HG03095 (cell line): ENCODE measurements at regions not wholly inside any gene's neighbourhood (a gene's known extent, or its start where the extent isn't known, plus 50 kb on each side); places are given as distances from the start of the nearest gene placed in this dataset.
"Not testable (repeated sequence)": the region's sequence is repeated elsewhere in the genome, so short reads cannot be mapped to it uniquely, and the experiment has no call there.

ENCODE experiments used
- ATAC-seq: cut with Tn5 transposase; IDR thresholded peaks from one replicate; pipeline ENCODE4 v1.9.1; 2021; ENCODE audit warnings: moderate library complexity; ENCODE audit not compliant: unreplicated experiment

GRCh38 chr6:69489970-69490369 lies 306.8 kb downstream of the LMBRD1 start:
- no peak for ATAC-seq

DNA sequence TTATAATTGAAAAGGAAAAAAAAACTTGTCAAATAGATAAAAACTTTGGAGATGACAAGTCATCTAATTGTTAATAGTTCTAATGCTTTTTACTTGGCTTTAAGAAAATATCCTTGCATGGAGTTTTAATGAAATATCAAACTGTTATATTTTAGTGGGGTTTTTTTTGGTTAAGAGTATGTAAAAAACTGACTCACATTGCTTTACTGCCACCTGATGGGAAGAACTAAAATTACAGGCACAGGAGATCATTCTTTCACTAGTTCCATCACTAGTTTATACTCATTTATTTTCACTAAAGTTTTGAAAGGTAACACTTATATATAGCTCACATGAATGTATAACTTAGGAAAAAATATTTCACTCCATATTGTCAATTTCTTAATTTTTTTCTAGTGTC lies 309.1 kb downstream of the LMBRD1 start:
- no peak for ATAC-seq

DNA sequence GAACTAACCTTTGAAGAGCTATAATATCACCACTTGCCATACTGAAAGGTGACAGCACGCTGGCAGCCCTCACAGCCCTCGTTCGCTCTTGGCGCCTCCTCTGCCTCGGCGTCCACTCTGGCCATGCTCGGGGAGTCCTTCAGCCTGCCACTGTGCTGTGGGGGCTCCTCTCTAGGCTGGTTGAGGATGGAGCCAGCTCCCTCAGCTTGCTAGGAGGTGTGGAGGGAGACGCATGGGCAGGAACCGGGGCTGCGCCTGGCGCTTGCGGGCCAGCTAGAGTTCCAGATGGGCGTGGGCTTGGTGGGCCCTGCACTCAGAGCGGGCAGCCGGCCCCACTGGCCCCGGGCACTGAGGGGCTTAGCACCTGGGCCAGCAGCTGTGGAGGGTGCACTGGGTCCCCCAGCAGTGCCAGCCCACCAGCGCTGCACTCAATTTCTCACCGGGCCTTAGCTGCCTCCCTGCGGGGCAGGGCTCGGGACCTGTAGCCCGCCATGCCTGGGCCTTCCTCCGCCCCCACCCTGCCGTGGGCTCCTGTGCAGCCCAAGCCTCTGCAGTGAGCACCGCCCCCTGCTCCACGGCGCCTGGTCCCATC lies 329.7 kb downstream of the LMBRD1 start:
- ATAC-seq: no peak

DNA sequence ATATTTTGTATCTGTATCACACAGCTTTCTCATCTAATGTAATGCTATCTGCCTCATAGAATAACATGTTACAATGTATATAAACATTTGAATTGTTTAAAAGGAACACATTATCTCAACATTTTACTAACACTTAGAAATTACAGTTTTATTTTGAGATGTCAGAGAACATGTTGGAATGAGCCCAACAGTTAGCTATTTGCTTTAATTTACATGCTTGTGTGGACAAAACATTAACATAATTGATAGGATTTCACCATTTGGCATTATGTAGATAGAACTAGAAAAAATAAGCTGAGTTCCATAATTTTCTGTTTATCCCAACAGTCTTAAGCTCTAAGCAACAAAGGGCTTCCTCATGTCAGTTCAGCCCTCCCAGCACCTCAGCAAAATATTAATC lies 330.9 kb downstream of the LMBRD1 start:
- ATAC-seq: no peak

DNA sequence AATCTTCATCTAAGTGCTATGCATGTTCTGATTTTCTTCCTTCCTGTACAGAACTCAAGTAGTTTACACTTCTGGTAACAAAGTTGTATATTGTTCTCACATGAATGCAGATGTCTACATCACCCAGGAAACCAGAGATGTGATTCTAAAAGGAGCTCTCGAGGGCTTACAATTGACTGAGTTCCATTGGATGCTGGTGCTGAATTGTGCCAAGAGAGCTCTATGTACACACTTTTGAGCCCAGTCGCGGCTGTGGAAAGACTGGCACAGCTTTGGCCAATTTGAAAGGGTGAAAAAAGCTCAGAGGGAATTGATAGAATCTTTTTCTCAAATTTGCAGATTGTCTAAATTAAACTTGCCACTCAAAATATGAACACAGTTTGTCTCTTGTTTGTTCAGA lies 340.7 kb downstream of the LMBRD1 start:
- ATAC-seq: no peak

DNA sequence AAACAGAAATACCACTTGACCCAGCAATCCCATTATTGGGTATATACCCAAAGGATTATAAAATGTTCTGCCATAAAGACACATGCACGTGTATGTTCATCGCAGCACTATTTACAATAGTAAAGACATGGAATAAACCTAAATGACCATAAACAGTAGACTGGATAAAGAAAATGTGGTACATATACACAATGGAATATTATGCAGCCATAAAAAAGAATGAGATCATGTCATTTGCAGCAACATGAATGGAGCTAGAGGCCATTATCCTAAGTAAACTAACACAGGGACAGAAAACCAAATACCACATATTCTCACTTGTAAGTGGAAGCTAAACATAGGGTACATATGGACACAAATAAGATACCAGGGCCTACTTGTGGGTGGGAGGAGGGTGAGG lies 342.2 kb downstream of the LMBRD1 start:
- not testable (repeated sequence) for ATAC-seq

GRCh38 chr6:69450493-69450892 lies 346.3 kb downstream of the LMBRD1 start:
- not testable (repeated sequence) for ATAC-seq

GRCh38 chr6:69449887-69450286 lies 346.9 kb downstream of the LMBRD1 start:
- ATAC-seq: no peak
